HL-60 (cell line): ENCODE measurements at regions not wholly inside any gene's neighbourhood (a gene's known extent, or its start where the extent isn't known, plus 50 kb on each side); places are given as distances from the start of the nearest gene placed in this dataset.

Source experiments
- DNase-seq, 2 experiments: peaks; one replicate each; pipeline ENCODE4 v3.0.0-alpha.2; 2010 to 2020; ENCODE audit warnings: low read depth in 1 of 2, low spot score in 1 of 2
- H3K27ac ChIP-seq: fragments of 250-450 bp; sonication (Bioruptor Pico); replicated peaks from 2 replicates; pipeline ENCODE4 v1.5.1; 2020; ENCODE audit warnings: mild to moderate bottlenecking, moderate library complexity
- H3K27me3 ChIP-seq: fragments of 250-450 bp; sonication (Bioruptor Pico); 2 replicates; pipeline ENCODE4 v1.5.1; 2021; ENCODE audit warnings: mild to moderate bottlenecking, moderate library complexity; ENCODE audit not compliant: insufficient read depth, poor library complexity, severe bottlenecking
- H3K4me3 ChIP-seq: replicated peaks from 2 replicates; pipeline ENCODE4 v1.5.1; 2011; ENCODE audit warnings: mild to moderate bottlenecking, control low read depth, low read length; ENCODE audit not compliant: insufficient read depth
- GABPA ChIP-seq: IDR thresholded peaks from 2 replicates; pipeline ENCODE4 v1.6.1; 2012; ENCODE audit warnings: low read depth
- POLR2AphosphoS5 ChIP-seq: IDR thresholded peaks from 2 replicates; pipeline ENCODE4 v1.6.1; 2012; ENCODE audit warnings: low read depth
- SPI1 ChIP-seq: IDR thresholded peaks from 2 replicates; pipeline ENCODE4 v1.6.1; 2012; ENCODE audit warnings: low read depth, mild to moderate bottlenecking, borderline replicate concordance
- TF ChIP-seq, protein P1 (sequence below): IDR thresholded peaks from 2 replicates; pipeline ENCODE4 v1.6.1; 2012; ENCODE audit warnings: low read depth; ENCODE audit not compliant: insufficient replicate concordance
- TF ChIP-seq, protein P2 (sequence below): IDR thresholded peaks from one replicate; pipeline ENCODE4 v1.5.1; 2011; ENCODE audit warnings: low read length, control low read depth, inconsistent platforms; ENCODE audit not compliant: insufficient read depth

DNA sequence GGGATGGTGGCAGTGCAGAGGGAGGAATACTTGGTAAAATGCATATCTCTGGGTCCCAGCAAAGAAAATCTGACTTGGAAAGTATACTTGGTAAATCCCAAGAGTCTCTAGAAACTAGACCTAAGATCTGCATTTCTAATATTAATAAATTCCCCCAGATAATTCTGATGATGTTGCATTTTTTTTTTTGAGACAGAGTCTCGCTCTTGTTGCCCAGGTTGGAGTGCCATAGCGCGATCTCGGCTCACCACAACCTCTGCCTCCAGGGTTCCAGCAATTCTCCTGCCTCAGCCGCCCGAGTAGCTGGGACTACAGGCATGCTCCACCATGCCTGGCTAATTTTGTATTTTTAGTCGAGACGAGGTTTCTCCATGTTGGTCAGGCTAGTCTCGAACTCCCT lies 97.9 kb upstream of the ANK3 start:
- TF ChIP-seq SPI1 (no peak), POLR2AphosphoS5 (no peak), GABPA (no peak)
- TF ChIP-seq, protein P1, sequence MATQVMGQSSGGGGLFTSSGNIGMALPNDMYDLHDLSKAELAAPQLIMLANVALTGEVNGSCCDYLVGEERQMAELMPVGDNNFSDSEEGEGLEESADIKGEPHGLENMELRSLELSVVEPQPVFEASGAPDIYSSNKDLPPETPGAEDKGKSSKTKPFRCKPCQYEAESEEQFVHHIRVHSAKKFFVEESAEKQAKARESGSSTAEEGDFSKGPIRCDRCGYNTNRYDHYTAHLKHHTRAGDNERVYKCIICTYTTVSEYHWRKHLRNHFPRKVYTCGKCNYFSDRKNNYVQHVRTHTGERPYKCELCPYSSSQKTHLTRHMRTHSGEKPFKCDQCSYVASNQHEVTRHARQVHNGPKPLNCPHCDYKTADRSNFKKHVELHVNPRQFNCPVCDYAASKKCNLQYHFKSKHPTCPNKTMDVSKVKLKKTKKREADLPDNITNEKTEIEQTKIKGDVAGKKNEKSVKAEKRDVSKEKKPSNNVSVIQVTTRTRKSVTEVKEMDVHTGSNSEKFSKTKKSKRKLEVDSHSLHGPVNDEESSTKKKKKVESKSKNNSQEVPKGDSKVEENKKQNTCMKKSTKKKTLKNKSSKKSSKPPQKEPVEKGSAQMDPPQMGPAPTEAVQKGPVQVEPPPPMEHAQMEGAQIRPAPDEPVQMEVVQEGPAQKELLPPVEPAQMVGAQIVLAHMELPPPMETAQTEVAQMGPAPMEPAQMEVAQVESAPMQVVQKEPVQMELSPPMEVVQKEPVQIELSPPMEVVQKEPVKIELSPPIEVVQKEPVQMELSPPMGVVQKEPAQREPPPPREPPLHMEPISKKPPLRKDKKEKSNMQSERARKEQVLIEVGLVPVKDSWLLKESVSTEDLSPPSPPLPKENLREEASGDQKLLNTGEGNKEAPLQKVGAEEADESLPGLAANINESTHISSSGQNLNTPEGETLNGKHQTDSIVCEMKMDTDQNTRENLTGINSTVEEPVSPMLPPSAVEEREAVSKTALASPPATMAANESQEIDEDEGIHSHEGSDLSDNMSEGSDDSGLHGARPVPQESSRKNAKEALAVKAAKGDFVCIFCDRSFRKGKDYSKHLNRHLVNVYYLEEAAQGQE, result no peak
- TF ChIP-seq, protein P2, sequence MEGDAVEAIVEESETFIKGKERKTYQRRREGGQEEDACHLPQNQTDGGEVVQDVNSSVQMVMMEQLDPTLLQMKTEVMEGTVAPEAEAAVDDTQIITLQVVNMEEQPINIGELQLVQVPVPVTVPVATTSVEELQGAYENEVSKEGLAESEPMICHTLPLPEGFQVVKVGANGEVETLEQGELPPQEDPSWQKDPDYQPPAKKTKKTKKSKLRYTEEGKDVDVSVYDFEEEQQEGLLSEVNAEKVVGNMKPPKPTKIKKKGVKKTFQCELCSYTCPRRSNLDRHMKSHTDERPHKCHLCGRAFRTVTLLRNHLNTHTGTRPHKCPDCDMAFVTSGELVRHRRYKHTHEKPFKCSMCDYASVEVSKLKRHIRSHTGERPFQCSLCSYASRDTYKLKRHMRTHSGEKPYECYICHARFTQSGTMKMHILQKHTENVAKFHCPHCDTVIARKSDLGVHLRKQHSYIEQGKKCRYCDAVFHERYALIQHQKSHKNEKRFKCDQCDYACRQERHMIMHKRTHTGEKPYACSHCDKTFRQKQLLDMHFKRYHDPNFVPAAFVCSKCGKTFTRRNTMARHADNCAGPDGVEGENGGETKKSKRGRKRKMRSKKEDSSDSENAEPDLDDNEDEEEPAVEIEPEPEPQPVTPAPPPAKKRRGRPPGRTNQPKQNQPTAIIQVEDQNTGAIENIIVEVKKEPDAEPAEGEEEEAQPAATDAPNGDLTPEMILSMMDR, result no peak
- Histone ChIP-seq H3K27me3 (no peaks in the 10 kb centered on the region), H3K27ac (no peak overlapping the region)

DNA sequence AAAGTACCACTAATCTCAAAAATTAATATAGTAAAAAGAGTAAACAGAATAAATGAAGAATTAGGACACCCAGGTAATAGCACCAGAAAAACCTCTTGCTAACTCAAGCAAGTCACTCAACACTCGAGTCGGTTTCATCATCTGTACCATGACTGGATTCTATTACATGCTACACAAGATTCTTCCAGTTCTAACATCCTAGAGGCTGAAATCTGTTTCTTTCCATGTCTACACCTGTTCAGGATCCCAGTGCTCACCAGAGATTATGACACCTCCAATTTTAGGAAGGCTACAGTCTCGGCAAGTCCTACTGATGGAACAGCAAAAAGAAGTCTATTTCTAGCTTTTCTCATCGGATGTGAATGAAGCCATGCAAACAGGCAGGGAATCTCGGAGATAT lies 95.3 kb upstream of the ANK3 start:
- TF ChIP-seq, protein P1, result no peak
- TF ChIP-seq SPI1 (no peak), GABPA (no peak)
- TF ChIP-seq, protein P2, result no peak
- H3K27ac ChIP-seq, result no peak overlapping the region
- no peak for DNase-seq
- peaks cover 1% of the 10 kb centered on the region for H3K27me3 ChIP-seq
- H3K4me3 ChIP-seq, result no peak overlapping the region

More for the DNA sequence above, 97.9 kb upstream of the ANK3 start:
- DNase-seq, result no peak
- H3K4me3 ChIP-seq, result no peak overlapping the region

DNA sequence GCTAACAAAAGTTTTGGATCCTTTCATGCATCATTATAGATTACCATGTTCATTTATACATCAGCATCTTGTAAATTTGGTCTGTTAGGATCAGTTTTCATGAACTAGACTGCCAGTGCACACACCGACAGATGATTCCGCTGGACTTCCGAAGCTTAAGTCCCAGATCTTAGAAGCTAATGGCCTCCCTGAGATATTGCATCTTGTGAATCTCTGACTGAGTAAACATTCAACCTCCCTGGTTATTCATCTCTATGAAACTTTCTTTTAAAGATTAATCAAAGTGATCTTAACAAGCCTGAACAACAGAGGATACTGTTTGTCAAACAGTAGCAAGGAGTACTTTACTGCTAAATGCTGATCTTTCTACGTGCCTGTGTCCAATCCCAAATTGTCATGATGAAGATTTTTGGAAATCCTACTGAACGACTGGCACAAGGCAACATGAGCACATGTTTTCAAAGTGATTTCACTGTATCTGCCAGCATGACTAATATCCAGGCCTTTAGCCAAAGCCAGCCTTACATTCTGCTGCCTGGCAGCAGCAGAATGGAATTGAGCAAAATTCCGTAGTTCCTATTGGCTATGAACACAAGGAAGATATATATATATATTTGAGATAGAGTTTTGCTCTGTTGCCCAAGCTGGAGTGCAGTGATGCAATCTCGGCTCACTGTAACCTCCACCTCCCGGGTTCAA lies 91.3 kb upstream of the ANK3 start:
- no peak overlapping the region for H3K27ac ChIP-seq

More for the DNA sequence above, 91.3 kb upstream of the ANK3 start:
- TF ChIP-seq SPI1 (no peak), POLR2AphosphoS5 (no peak), GABPA (no peak)
- TF ChIP-seq, protein P2, result no peak
- TF ChIP-seq, protein P1, result no peak
- no peak for DNase-seq
- peaks cover 3% of the 10 kb centered on the region for H3K27me3 ChIP-seq
- no peak overlapping the region for H3K4me3 ChIP-seq
